ENCODE measurements at regions not wholly inside any gene's neighbourhood (a gene's known extent, or its start where the extent isn't known, plus 50 kb on each side); places are given as distances from the start of the nearest gene placed in this dataset.

- no peak for TF ChIP-seq CHD7 (IDR thresholded peaks at IDR 0.05; ENCODE audit: insufficient replicate concordance, low read length)
Observed at GRCh38 chr14:32017587-32017986, 59.5 kb upstream of the ARHGAP5 start (continued).

Measured in H1 (cell line).